ENCODE measurements at regions not wholly inside any gene's neighbourhood (a gene's known extent, or its start where the extent isn't known, plus 50 kb on each side); places are given as distances from the start of the nearest gene placed in this dataset.
"Not testable (repeated sequence)": the region's sequence is repeated elsewhere in the genome, so short reads cannot be mapped to it uniquely, and the experiment has no call there.

DNA sequence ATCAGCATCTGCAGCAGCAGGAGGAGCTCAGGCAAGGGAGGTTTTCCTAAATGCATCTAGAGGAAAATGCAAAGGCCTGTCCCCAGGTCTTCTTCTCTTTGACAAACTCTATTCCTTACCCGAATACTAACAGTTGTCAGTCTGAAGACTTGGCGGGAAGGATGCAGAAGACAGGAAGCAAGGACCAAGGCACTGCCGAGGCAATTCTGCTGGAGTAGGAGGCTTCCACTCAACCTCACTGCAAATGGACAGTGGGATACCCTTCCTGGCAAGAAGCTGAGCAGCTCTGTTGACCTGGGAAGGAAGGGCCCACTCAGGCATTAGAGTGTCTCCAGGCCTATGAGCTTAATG is 373.0 kb downstream of the CCSER2 start:
- no peak for DNase-seq (ENCODE audit: low read depth)

DNA sequence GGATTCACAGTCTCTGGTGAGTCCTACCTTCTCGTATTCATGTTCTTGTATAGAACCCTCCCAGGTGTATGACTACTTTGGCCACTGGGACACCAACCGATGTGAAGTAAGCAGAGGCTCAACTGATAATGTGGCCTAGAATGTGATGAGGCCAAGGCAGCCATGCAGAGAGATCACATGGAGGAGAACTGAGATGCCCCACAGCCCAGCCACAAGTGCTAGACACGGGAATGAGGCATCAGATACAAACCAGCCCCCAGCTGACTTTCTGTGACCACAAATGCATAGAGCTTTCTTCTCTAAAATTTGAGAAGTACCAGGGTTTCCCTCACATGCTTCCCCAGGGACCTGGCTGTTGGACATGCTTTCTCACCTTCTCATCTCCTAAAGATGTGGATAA is 375.7 kb downstream of the CCSER2 start:
- no peak for DNase-seq (ENCODE audit: low read depth)

DNA sequence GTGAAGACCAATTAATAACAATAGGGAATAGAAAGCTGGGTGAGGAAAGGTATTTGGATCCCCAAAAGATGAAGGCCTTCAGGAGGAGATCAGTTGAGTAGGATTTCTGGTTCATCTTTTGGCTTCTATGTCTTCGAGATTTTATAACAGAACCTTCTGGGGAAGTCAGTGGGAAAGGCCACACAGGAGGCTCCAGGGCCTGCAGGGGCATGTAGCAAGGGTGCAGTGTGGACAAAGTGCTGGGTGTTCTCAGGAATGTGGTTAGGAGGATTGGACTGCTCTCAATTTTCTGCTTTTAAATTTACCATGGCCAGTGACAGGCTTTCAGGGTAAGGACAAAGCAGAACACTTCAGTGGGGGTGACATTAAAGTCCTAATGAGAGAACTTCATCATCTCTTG is 378.0 kb downstream of the CCSER2 start:
- DNase-seq (ENCODE audit: low read depth), result no peak

DNA sequence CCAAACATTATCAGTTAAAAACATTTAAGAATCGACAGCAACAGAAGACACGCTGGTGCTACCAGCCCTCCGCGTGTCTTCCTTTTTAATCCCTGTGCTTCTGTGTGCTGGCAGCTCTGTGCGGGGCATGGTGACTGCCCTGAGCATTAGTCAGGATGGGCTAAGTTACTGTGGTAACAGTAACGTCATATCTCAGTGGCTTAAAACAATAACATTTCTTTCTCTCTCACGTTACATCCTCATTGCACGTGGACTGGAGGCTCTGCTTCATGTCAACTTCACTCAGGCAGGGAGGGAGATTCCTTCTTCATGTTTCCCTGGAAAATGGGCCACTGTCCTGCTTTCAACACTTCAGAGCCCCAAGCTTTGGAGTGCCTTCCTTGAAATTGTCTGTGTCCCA is 378.5 kb downstream of the CCSER2 start:
- peak; percentile 6 for DNase-seq (ENCODE audit: low read depth)

DNA sequence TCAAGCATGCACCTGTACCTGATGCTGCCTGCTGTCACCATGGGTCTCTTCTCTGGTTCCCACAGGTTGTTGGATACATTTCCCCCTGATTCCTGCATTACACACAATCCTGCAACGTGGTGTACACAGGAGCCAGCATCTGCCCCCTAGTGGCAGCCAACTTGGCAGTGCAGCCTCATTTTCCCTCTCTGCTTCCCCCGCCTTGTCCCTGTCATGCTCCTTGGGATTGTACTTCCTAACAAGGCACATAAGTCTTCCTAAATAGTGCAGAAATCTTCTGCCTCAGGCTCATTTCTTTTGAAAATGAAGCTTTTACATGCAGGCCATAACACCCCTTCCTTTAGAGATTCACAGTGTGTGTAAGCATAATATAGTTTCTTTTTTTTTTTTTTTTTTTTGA is 387.5 kb downstream of the CCSER2 start:
- DNase-seq (ENCODE audit: low read depth), result no peak

DNA sequence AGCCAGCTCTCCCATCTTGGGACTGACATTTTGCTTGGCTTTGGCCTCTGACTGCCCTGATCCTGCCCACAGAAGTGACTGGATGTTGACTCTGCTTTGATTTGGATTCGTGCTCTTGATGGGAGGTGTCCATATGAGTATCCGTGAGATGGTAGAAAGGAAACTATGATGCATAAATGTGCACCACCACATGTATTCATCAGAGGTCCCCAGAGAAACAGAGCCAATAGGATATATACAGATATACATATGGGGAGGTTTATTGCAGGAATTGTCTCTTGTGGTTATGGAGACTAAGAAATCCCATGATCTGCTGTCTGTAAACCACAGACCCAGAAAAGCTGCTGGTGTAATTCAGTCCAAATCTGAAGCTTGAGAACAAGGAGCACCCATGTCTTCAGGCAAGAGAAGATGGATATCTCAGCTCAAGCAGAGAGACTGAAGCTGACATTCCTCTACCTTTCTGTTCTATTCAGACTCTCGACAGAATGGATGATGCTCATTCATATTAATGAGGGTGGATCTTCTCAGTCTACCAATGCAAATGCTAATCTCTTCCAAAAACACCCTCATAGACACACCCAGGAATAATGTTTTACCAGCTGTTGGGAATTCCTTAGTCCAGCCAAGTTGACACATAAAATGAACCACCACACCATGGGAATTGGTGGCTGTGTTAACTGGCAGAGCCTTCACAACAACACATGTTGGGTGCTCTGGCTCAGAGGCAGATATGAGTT is 390.7 kb downstream of the CCSER2 start:
- DNase-seq (ENCODE audit: low read depth), result no peak

DNA sequence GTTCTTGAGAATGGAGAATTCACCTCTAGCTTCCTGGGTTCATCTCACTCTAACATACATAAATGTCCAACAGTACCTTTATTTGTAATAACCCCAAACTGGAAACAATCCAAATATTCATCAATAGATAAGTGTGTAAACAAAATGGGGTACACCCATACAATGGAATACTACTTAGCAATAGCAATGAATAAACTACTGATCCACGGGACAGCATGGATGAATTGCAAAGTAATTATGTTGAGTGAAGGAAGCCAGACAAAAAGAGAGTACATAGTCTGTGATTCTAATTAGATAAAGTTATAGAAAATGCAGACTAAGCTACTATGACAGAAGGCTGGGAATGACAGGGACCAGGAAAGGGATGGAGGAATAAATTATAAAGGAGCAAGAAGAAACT is 391.3 kb downstream of the CCSER2 start:
- no peak for DNase-seq (ENCODE audit: low read depth)

DNA sequence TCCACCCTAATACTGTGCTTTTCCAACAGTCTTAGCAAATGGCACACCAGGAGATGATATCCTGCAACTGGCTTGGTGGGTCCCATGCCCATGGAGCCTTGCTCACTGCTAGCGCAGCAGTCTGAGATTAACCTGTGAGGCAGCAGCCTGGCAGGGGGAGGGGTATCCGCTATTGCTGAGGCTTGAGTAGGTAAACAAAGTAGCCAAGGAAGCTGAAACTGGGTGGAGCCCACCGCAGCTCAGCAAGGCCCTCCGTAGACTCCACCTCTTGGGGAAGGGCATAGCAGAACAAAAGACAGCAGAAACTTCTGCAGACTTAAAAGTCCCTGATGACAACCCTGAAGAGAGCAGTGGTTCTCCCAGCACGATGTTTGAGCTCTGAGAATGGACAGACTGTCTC is 399.0 kb downstream of the CCSER2 start:
- no peak for DNase-seq (ENCODE audit: low read depth)

DNA sequence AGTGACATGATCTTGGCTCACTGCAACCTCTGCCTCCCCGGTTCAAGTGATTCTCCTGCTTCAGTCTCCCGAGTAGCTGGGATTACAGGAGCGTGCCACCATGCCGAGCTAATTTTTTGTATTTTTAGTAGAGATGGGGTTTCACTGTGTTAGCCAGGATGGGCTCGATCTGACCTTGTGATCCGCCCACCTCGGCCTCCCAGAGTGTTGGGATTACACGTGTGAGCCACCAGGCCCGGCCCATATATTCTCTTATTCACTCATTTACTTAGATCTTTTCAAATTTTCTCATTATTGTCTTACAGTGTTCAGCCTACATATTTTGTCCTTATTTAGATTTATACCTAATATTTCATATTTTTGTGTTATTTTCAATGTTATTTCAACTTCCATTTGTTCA is 410.7 kb downstream of the CCSER2 start:
- DNase-seq (ENCODE audit: low read depth), result not testable (repeated sequence)

DNA sequence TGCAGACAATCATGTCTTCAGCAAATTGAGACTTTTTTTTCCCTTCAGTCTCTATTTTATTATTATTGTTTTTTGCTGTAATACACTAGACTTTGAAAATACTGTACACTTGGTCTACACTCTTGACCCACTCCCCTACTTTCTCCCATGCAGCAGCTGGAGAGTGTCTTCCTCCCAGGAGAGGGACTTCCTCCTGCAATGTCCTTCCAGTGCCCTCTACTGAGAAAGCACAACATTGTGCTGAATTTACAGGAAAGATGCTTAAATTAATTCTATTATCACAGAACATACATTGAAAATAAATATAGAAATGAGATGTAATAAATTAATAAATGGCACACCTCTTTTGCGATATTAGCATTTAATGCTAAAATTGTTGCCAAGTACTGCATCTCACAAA is 411.3 kb downstream of the CCSER2 start:
- DNase-seq (ENCODE audit: low read depth), result no peak

DNA sequence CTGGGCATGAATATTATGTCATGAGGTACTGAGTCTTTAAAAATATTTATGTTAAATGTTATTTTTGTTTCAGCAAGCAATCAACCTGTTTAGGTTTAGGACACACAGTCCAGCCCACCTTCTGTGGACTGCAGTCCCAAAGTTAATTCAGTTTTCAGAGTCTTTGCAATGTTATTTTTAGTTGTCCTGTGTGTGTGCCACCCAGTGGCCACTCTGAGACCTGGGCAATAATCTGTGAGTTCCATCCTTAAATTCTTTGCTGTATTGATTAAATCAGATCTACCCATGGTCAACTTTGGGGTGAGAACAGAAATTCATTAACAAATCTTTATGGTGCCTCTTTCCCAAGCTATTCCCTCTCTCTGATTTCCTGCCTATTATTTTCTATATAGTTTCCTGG is 415.1 kb downstream of the CCSER2 start:
- DNase-seq (ENCODE audit: low read depth), result no peak

DNA sequence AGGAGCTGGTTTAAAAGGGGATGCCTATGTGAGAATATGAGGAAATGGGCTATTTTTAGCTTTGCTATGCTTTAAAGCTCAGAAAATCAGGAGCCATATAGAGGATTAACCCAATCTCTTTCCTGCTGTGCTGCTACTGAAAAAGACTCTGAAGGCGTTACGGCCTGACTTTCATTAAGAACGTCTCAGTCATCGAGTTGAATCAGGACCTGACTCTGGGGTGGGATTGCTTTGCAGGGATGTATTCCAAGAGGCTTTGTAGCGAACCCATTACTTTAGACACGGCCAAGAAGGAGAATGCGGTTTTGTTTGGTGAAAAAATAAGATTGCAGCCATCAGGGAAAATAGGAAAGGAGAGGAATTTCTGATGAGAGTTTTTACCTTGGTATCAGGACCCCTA is 426.9 kb downstream of the CCSER2 start:
- DNase-seq (ENCODE audit: low read depth), result no peak

DNA sequence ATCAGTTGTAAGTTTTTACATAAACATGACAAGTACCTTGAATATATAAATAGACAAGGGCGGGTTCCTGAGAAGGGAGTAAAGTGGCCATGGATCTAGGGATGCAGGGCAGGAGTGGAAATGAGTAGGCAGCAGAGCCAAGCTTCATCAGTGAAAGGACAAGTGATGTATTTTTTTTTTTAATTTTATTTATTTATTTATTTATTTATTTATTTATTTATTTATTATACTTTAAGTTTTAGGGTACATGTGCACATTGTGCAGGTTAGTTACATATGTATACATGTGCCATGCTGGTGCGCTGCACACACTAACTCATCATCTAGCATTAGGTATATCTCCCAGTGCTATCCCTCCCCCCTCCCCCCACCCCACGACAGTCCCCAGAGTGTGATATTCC is 428.3 kb downstream of the CCSER2 start:
- DNase-seq (ENCODE audit: low read depth), result not testable (repeated sequence)

DNA sequence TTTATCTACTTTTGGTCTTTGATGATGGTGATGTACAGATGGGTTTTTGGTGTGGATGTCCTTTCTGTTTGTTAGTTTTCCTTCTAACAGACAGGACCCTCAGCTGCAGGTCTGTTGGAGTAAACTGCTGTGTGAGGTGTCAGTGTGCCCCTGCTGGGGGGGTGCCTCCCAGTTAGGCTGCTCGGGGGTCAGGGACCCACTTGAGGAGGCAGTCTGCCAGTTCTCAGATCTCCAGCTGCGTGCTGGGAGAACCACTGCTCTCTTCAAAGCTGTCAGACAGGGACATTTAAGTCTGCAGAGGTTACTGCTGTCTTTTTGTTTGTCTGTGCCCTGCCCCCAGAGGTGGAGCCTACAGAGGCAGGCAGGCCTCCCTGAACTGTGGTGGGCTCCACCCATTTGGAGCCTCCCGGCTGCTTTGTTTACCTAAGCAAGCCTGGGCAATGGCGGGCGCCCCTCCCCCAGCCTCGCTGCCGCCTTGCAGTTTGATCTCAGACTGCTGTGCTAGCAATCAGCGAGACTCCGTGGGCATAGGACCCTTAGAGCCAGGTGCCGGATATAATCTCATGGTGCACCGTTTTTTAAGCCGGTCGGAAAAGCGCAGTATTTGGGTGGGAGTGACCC is 433.7 kb downstream of the CCSER2 start:
- DNase-seq (ENCODE audit: low read depth), result not testable (repeated sequence)

DNA sequence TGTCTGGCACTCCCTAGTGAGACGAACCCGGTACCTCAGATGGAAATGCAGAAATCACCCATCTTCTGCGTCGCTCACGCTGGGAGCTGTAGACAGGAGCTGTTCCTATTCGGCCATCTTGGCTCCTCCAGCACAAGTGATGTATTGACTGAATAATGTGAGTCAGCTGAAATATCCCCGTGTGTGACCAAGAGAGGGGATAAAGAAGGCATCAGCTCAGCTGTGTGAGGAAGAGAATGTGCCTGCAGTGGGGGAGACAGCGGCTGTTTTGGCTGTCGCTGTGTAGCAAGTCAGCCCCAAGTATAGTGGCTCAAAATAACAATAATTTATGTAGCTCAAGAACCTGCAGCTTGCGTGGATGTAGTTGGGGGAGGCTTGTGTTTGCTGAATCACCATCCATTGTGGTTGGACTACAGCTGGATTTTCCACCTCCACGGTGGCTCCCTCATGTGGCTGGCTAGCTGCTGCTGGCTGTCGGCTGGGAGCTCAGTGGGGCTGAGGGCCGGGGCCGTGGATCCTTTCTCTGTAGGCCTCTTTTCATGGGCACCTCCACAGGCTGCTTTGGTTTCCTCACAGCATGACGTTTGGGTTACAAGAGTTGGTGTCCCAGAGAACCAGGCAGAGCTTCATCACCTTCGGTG is 434.5 kb downstream of the CCSER2 start:
- no peak for DNase-seq (ENCODE audit: low read depth)

DNA sequence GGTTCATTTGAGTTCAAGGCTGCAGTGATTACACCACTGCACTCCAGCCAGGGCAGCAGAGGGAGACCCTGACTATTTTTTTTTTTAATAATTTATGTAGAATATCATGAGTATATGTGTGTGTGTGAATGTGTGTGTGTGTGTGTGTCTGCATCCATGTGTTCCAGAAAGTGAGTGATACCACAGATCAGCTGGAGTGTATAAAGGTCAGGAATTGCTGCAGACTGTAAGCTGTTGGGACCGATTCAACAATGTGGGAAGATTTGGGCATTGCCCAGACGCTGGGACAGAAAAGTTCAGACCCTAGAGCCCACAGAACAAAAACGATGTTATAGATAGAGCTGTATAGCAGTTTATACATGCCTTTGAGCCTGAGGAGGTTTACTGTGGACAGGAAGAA is 435.6 kb downstream of the CCSER2 start:
- DNase-seq (ENCODE audit: low read depth), result no peak

DNA sequence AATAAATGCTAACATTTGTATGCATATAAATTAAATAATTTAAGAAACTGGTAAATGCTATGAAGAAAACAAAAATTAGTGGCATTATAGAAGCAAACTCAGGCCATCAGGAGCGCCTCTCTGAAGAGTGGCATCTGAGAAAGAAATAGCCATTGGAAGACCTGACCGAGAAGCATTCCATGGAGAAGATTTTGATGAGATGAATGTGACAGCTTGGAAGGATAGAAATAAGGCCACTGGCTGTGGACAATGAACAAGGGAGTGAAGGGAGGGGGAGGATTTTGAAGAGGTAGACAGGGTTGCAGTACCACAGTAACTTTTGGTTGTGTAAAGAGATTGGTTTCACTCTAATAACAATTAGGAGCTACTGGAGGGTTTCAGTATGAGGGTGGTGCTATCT is 436.7 kb downstream of the CCSER2 start:
- no peak for DNase-seq (ENCODE audit: low read depth)

DNA sequence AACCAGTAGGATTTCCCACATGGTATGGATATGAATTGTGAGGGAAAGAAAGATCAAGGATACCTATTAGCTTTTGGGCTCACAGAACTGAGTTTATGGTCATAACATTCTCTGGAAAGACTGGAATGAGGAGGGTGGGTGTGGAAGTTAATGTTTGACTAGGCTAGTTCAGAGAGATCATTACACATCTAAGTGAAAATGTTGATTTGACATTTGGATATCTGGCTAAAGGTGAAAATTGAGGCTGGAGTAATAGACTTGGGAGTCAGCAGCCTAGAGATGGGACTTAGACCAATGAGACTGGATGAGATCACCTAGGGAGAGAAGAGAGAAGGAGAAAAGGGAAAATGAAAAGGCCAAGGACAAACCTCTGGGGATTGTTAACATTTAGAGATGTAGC is 437.3 kb downstream of the CCSER2 start:
- no peak for DNase-seq (ENCODE audit: low read depth)

DNA sequence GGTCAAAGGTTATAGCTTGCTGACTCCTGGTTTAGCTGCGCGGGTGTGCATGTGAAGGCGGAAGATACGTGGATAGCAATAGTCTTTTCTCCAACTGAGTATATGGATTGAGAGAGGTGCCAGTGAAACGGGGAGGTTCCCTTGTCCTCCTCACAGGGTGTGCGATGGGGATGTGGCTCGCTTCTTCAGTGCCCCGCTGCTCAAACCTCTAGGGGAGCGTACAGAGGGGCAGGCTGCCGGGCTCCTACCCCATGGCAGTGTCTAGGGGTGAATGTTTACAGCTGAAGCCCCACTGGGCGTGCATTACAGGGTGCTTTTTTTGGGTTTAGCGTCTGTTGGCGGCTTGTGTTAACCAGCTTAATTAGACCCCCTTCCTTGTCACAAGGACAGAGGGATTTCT is 438.5 kb downstream of the CCSER2 start:
- DNase-seq (ENCODE audit: low read depth), result no peak

DNA sequence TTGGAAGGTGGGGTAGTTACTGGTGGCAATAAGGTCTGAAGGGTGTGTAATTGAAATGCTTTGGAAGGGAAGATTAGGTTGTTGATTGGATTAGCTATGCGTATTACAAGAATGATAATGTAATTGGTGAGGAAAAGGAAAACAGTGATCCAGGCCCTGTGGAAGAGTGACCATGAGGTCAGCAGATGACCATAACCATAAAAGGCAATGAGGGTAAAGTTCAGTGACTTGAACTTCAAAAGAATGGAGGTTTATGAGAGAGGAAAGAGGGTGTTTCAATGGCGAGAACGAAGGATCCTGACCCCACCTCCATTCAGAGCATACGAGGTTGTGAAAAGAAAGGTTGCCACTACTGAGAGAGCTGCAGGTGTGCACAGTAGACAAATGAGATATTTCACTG is 439.7 kb downstream of the CCSER2 start:
- no peak for DNase-seq (ENCODE audit: low read depth)

DNA sequence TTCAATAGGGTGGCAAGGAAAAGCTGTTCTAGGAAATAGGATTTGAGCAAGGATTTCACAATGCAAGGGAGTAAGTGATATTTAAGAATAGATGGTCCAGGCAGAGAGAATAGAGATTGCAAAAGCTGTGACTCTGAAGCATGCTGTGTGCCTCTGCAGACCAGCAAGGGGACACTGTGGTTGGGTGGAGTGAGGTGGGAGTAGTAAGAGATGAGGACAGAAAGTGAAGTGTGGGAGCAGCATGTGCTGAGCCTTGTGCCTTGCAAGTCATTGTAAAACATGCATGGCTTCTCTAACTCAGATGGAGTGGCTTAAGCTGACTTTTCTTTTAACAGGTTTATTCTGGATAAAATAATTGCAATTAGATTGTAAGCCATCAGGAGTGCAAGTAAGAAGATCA is 442.4 kb downstream of the CCSER2 start:
- DNase-seq (ENCODE audit: low read depth), result no peak

DNA sequence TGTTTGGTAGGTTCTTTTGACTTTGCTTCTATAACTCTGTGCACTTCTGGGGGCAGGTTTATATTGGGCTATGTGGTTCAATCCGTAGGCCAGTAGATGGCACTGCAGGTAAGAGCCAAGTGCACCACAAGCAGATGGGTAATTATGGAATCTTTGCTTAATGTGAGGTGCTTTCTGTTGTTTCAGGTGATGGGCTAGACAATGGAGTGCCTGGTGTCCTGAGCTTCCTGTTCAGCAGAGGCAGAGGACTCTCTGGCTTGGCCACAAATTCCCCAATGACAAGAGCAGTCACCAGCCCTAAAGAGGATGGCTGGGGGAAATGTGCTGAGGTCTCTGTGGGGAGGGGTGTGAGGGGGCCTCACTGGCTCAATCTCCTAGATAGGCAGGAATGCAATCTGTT is 455.0 kb downstream of the CCSER2 start:
- DNase-seq (ENCODE audit: low read depth), result peak; percentile 3

DNA sequence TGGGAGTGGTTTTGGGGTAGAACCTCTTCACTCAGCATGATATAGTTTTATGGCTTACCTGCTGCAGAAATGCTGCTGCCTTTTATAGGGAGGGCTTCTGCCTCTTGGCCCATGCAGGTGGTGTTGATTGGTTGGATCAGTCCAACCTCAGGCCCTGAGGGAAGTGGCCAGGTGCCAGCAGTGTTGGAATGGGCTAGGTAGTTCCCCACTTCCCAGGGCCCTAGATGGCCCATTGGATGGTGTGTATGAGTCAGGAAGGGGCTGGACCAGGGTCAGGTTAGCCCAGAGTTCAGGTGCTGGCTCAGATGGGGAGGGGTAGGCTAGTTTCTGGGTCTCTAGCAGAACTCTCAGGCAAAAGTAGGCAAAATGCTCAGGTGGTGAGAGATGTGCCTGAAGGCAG is 455.5 kb downstream of the CCSER2 start:
- DNase-seq (ENCODE audit: low read depth), result no peak

DNA sequence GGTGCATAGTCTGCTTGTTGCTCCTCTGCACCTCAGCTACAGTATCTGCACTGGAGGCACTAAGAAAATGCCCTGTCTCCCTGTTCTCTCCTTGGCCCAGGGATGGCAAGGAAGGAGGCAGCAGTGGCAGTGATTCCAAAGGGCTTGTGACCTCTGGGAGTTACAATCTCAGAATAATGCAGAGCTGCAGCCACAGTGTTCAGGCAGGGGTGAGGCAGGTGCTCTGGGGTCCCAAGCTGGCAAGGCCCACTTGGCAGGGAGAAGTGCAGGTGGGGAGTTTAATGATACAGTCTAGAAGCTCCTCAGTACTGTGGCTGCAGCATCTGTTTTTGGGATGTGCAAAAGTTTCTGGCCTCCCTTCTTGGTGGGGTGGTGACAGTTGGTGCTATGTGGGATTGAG is 456.4 kb downstream of the CCSER2 start:
- DNase-seq (ENCODE audit: low read depth), result no peak
